ENCODE measurements at regions not wholly inside any gene's neighbourhood (a gene's known extent, or its start where the extent isn't known, plus 50 kb on each side); places are given as distances from the start of the nearest gene placed in this dataset.
"Not testable (repeated sequence)": the region's sequence is repeated elsewhere in the genome, so short reads cannot be mapped to it uniquely, and the experiment has no call there.

DNA sequence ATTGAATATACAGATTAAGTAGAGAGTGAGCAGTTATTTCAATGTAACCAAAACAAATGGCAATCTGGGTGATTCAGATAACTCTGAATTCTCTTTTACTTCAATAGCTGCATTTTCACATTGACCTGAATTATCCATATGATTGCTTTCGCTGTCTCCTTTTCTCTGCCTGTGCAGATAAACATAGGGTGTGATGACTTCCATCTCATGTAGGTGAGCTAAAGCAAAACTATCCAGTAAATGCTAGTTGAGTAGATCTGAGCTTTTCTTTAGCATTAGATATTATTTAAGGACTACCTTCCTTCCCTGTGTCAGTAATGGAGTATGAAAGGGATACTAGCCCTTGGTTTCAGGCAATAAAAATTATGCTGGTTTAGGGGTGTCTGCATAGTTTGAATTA, 288.6 kb downstream of the OXSM start:
- DNase-seq = no peak

- no peak for DNase-seq
Measured at GRCh38 chr3:26081166-26081565, 291.3 kb downstream of the OXSM start.

GRCh38 chr3:26081806-26082205, 291.9 kb downstream of the OXSM start:
- DNase-seq = no peak

DNA sequence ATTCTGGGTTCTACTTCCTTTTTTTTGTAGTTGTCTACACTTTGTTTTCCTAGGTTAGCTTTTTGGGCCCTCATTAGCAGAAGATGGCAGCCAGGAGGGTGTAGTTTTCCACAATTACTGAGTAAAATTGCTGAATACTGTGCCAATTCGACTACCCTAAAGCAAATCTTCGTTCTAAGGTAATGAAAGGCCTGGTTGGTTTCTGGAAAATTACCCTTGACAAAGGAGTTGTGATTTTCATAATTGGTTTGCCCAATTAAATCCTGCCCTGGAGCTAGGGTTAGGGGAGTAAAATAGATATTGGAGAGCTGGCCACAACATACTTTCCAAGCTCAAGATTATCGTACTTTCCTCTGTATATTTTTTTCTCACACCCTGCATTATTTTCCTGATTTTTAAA, 293.0 kb downstream of the OXSM start:
- no peak for DNase-seq

DNA sequence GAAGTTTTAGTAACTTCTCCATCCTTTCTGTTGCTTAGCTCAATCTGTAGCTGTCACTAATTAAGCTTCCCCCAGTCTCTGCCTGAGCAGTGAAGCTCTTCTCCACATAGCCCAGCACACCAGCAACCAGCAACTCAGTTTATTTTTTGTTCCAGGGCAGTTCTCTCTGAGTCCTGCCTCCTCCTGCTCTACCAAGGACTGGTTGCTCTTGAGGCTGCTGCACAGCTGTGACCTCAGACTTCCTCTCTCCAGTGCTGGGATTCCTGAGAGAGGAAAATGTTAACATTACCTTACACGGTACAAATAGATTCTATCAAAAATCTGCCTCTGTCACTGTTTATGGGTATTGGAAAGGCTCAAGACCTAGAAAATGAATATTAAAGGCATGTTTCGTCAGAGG, 294.7 kb downstream of the OXSM start:
- no peak for DNase-seq

DNA sequence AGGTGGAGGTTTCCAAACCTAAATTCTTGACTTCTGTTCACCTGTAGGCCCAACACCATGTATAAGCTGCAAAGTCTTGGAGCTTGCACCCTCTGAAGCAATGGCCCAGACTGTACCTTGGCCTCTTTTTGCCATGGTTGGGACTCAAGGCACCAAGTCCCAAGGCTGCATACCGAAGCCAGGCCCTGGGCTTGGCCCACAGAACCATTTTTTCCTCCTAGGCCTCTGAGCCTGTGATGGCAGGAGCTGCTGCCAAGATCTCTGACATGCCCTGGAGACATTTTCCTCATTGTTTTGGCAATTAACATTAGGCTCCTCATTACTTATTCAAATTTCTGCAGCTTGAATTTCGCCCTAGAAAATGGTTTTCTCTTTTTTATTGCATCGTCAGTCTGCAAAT, 297.9 kb downstream of the OXSM start:
- no peak for DNase-seq

DNA sequence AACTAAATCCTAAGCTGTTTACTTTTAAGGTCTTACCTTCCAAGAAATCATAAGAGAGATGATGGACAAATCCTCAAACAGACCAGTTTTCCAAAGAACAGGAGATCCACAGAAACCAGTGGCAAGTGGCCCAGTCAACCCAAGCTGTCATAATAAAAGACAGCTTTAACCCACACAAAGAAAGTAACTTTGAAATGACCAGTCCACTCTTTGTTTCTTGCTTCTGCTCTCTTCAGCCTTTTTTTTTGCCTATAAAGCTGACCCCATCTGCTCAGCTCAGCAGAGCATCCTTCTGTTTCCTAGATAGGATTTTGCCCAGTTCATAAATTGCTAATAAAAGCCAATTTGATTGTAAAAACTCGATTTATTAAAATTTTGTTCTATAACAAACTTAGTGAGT, 299.4 kb downstream of the OXSM start:
- no peak for DNase-seq

DNA sequence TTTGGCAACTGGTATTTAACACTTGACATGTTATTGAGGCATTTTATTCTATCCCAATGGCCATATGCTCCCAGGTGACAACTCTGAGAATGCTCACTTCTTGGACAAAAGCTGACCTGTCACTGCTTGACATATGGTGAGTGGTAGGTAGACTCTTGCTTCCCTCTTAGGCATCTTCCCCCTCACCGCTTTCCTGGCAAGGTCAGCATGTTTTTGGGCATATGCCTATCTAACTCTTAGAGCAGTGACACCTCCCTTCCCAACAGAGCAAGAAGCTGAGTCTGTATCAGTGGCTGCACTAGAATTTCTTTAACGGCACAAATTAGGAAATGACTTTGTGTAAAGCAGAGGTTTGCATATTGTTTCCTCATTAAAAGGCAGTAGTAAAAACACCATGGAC, 300.7 kb downstream of the OXSM start:
- DNase-seq = no peak

DNA sequence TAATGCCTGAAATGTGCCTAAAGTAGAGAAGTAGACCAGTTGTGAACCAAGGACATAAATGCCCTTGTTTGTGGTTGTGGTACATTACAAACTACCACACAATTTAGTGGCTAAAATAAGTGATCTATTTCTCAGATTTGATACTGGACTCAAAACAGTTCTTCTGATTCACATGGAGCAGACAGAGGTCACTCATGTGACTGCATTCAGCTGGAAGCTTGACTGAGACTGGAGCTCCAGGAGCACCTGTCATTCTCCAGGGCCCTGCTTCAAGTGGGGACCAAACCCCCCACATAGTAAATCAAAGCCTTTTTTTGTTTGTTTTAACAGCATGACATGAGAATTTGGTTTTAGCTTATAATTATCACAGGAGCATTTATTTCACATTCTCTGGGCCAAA, 301.2 kb downstream of the OXSM start:
- DNase-seq = no peak

GRCh38 chr3:26091626-26092025, 301.7 kb downstream of the OXSM start:
- DNase-seq = no peak

DNA sequence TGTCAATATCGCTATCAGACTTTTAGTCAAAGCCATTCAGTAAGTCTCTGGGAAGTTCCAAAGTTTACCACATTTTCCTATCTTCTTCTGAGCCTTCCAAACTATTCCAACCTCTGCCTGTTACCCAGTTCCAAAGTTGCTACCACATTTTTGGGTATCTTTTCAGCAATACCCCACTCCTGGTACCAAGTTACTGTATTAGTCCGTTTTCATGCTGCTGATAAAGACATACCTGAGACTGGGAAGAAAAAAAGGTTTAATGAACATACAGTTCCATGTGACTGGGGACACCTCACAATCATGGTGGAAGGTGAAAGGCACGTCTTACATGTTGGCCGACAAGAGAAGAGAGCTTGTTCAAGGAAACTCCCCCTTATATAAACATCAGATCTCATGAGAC, 307.2 kb downstream of the OXSM start:
- not testable (repeated sequence) for DNase-seq

DNA sequence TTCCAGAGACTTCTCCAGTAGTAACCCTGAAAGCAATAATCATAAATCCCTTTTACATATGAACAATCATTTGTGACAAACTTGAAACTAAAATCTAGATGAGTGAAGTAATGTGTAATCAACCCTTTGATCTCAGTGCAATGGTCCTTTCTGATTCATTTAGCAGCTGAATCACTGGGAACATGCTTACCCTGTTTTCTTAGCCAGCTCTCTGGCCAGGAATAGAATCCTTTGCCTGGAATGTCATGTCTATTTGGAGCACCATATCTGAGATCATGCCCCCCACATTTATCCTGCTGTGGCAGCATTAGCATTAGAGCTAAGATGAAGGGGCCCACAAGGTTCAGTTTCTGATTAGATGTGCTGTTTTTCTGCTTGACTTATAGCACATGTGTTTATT, 309.8 kb downstream of the OXSM start:
- no peak for DNase-seq

DNA sequence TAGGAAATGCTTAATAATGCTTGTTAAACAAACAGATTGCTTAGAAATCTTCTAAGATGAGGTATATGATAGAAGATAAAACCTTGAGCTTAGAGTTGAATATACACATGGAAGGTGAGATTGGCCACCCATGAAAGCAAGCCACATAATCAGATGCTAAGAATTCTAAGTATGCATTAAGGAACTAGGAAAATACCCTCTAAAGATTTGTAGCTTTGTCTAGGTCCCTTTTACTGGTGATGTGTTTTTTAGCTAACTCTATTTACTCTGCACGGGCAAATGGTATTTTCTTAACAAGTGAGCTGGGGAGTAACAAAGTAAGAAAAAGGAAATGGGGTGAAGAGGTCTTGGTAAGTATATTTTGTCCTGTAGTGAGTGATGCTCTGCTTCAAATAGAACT, 310.3 kb downstream of the OXSM start:
- DNase-seq = no peak

DNA sequence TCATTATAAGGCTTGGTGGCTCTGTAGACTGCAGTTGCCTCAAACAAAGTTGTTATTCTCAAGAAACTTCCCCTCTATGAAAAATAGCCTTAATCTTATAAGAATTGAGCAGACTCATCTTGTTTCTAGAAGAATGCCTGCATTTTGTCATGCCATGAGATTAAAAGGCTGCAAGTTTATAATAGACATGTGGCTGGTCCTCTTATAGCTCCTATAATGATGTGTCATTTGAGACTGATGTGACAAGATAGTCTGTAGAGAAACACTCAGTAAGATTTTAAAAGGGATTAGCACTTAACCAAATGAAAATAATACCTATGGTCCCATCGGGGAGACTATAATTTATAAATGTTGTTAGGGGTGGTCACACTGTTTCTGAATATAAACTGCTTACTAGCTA, 312.5 kb downstream of the OXSM start:
- no peak for DNase-seq

DNA sequence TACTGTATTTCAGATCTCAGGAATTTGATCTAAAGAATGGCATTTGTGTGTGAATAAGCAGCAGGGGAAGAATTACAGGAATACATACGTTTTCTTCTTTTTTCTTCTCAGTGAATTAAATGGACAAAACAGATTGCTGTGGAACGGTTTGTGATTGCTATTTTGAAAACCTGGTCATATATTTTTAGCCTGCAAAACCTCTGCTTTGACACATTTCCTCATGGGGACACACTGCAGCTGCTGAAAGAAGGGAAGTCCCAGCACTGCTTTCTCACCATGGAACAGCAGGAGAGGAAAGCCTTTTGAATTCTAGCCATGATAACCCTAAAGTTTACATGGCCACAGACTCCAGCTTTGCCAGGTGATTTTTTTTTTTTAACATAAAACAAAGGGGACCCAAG, 315.0 kb downstream of the OXSM start:
- no peak for DNase-seq

DNA sequence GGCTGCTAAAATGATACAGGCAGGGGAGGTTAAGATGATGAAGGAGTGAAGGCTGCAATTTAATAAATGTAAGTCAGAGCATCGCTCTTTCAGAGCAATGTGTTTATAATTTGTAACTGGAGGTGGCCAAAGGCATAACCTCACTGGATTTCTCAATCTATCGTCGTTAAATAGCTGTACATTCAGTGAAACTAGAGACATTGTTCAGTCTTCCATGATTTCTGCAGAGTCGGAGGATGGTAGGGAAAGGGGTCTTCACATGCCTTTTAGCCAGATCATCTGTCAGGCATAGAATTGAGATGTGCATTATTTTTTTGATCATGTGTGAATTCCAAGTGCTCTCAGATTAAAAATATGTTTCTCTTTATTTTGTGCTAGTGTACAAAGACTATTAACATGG, 315.4 kb downstream of the OXSM start:
- DNase-seq = no peak

DNA sequence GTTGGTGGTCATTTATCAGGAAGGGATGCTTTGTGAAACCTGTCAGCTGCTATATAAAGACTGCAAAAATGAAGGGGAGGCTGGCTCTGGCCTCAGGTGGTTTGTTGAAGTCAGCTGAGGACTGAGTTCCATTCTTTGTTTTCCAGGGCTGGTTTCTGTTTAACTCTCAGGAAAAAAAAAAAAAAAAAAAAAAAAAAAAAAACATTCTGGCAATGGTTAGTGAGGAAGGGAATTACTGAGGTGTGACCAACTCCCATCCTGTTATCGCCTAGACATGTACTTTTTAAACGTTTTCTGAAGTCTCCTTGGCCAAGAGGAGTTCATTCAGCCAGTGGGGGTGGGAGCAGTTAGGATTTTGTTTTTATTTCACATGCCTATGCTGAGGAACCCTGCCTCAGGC, 316.3 kb downstream of the OXSM start:
- DNase-seq = no peak

DNA sequence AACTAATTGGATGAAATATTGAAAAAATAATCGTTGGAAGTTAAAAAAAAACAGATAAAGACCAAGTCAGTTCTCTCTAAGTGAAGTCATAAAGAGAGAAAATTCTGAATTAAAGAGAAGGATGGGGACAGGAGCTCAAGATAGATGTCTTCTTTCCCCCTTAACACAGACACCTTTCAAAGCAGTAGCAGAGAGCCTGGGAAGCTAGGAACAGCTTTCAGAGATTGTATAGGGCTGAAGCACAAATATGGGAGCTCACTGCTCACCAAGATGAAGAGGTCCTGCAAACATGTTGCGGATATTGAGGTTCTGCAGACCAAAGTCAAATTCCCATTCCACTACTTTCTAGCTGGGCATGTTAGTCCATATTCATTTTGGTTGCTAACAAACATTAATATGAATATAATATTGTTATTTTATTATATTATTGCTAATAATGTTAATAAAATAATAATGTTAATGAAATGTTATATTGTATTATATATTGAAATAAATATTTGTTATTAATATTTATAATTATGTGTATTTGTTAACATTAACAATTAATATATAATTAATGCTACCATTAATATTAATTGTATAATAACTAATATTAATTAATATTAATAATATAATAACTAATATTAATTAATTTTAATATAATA, 319.1 kb downstream of the OXSM start:
- DNase-seq = no peak

DNA sequence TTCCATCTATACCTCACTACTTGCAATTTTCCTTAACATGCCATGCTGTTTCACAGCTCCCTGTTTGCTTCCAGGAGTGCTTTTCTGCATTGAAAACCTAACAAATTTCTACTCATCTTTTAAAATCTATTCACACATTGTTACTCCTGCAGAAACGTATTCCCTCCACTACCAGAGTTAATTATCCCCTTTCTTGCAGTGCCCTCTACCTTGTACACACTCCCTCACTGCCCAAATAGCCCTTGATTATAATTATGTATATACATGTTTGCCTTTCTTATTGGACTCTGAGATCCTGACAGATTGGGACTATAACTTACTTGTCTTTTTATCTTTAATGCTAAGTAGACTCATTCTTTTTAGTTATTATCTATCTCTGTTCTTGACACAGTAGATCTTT, 325.0 kb downstream of the OXSM start:
- no peak for DNase-seq

GRCh38 chr3:26118165-26118564, 328.3 kb downstream of the OXSM start:
- DNase-seq = no peak

DNA sequence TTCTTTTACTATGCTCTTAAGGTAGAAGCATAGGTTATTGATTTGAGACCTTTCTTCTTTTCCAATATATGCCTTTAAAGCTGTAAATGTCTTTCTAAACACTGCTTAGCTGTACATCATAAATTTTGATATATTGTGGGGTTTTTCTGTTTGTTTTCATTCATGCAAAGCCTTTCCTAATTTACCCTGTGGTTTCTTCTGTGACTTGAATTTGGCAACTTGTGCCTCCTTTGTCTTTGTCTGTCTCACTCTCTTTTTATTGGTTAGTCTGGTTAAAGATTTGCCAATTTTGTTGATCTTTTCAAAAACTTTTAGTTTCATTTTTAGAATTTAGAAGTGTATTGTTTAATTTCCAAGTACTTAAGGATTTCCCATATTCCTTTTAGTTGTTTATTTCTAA, 343.1 kb downstream of the OXSM start:
- no peak for DNase-seq

DNA sequence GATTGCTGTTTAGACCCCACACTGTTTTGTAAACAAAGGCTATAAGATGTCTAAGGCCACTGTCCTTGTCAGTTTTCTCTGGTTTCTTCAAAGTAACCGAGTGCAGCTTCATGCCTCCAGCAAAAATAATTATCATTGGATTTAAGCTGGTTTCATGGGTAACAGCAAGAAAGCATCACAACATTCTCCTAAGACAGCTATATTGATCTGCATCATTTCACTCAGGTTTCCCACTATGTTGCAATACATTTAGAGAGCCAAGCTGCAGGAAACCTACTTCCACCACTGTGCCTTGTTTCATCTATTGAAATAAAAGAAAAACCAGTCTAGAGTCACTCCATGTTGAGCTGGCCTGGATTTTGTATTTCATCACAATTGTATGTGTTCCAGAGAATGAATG, 351.4 kb downstream of the OXSM start:
- no peak for DNase-seq

- DNase-seq = no peak
Measured at GRCh38 chr3:26145769-26146168, 355.9 kb downstream of the OXSM start.

DNA sequence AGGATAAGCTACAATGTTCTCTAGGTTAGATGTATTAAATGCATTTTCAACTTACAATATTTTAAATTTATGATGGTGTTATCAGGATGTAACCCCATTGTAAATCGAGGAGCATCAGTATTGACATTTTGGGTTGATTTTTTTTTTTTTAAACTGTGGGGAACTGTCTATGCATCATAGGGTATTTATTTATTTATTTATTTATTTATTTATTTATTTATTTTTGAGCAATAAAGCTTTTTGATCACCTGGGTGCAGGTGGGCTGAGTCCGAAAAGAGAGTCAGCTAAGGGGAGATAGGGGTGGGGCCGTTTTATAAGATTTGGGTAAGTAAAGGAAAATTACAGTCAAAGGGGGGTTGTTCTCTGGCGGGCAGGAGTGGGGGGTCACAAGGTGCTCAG, 367.5 kb downstream of the OXSM start:
- not testable (repeated sequence) for DNase-seq

- DNase-seq = no peak
Measured at GRCh38 chr3:26171006-26171405, 381.1 kb downstream of the OXSM start.

GRCh38 chr3:26191556-26191955, 401.7 kb downstream of the OXSM start:
- DNase-seq = no peak
